ENCODE measurements at regions not wholly inside any gene's neighbourhood (a gene's known extent, or its start where the extent isn't known, plus 50 kb on each side); places are given as distances from the start of the nearest gene placed in this dataset.

- in situ Hi-C loops (cut with MboI) (no loop called here), intact Hi-C loops (cut with micrococcal nuclease) (no loop called here)
- POLR2A ChIA-PET: interaction anchor here (0.7 to 1.4 kb wide), 3 partner anchors 10 to 211 kb away, joined by 3 to 4 read pairs (median 3); no protein-coding TSS in a partner anchor
Observed at GRCh38 chr15:70278644-70279043, 180.9 kb upstream of the TLE3 start.

More at GRCh38 chr15:70278644-70279043, 180.9 kb upstream of the TLE3 start:
- Histone ChIP-seq H3K27ac (ENCODE audit: extremely low read depth, low read depth, low read length) (no peak overlapping the region), H3K4me3 (no peak overlapping the region), H3K9me1 (ENCODE audit: control insufficient read depth, insufficient read depth, low read length) (no peaks in the 10 kb centered on the region), H3K79me2 (ENCODE audit: control insufficient read depth, insufficient read depth, low read length) (no peaks in the 10 kb centered on the region), H3K4me2 (ENCODE audit: insufficient read depth, low read length) (no peak overlapping the region), H3K27me3 (ENCODE audit: control insufficient read depth in 2 of 2, insufficient read depth in 2 of 2, low read length in 2 of 2) (peaks cover 0 to 11% of the 10 kb centered on the region in 2 experiments; a peak in 2 of 5 replicates), H2AFZ (ENCODE audit: low read depth, low read length) (no peak overlapping the region), H3K9me3 (replicated peaks; ENCODE audit: control insufficient read depth, insufficient read depth, low read depth, low read length) (no peaks in the 10 kb centered on the region), H3K36me3 (ENCODE audit: control insufficient read depth, insufficient read depth, low read length) (no peaks in the 10 kb centered on the region), H4K20me1 (replicated peaks; ENCODE audit: control insufficient read depth, insufficient read depth, low read length) (no peaks in the 10 kb centered on the region; the same call in 1 of the 2 replicates), H3K9ac (ENCODE audit: insufficient read depth in 1 of 2, low read depth in 2 of 2, low read length in 2 of 2) (no peak overlapping the region), H3K4me1 (replicated peaks in 1 of 2; ENCODE audit: control insufficient read depth in 2 of 2, insufficient read depth in 2 of 2, low read length in 2 of 2) (no peaks in the 10 kb centered on the region)
- TF ChIP-seq PTBP1 (IDR thresholded peaks at IDR 0.05; ENCODE audit: low read depth, low read length): no peak
- TF ChIP-seq DMBX1 (CRISPR knock-in tag; IDR thresholded peaks at IDR 0.05; ENCODE audit: borderline replicate concordance): no peak
- no peak for TF ChIP-seq E2F3 (CRISPR knock-in tag; IDR thresholded peaks at IDR 0.05)
- TF ChIP-seq RCOR1 (IDR thresholded peaks at IDR 0.05; ENCODE audit: borderline replicate concordance in 1 of 2, low read depth in 2 of 2, low read length in 2 of 2): no peak
- TF ChIP-seq ASH1L (IDR thresholded peaks at IDR 0.05; ENCODE audit: borderline replicate concordance, low read depth, partially characterized antibody): no peak
- no peak for TF ChIP-seq ATF4 (CRISPR knock-in tag; IDR thresholded peaks at IDR 0.05)
- no peak for TF ChIP-seq TAL1 (IDR thresholded peaks at IDR 0.05)
- no peak for TF ChIP-seq ESRRA (IDR thresholded peaks at IDR 0.05; ENCODE audit: borderline replicate concordance, low read depth)
- TF ChIP-seq RNF2 (IDR thresholded peaks at IDR 0.05): no peak
- FAIRE-seq (no peak), DNase-seq (ENCODE audit: extremely low read depth in 1 of 4, low spot score in 3 of 4) (no peak), ATAC-seq (no peak)
- no TSS peak for BruUV-seq (replicated peaks)
- 3% methylated on average over 7 of the region's 7 CpGs for WGBS (ENCODE audit: insufficient coverage, low coverage, missing lambda C conversion rate)
- CTCF ChIA-PET (ENCODE audit: low intra/inter-chr PET ratio): no interaction called here
